B cell (primary cell): ENCODE measurements at regions not wholly inside any gene's neighbourhood (a gene's known extent, or its start where the extent isn't known, plus 50 kb on each side); places are given as distances from the start of the nearest gene placed in this dataset.

Experiments
- ATAC-seq: fragments of 200-7000 bp; cut with Tn5 transposase; one replicate; pipeline ENCODE4 v1.10.0; 2021; ENCODE audit warnings: low read depth, mild to moderate bottlenecking, moderate number of reproducible peaks, moderate library complexity
- CTCF ChIA-PET: fragments of 350-600 bp; sonication (Branson Sonifier 250); formaldehyde crosslinking; loops from one replicate; lab custom pipeline; 2021; ENCODE audit warnings: antibody characterized with exemption, inconsistent platforms; lab: Charles Lee
- POLR2A ChIA-PET: fragments of 350-600 bp; sonication (Branson Sonifier 250); formaldehyde crosslinking; loops from one replicate; lab custom pipeline; 2021; ENCODE audit warnings: antibody characterized with exemption; lab: Charles Lee
- DNase-seq: peaks from one replicate; pipeline ENCODE4 v3.0.0; 2013
- H2AFZ ChIP-seq: 2 replicates; pipeline ENCODE4 v1.6.1; 2012; ENCODE audit warnings: mild to moderate bottlenecking, low read depth, low read length; ENCODE audit not compliant: insufficient read depth, poor library complexity, severe bottlenecking
- H3K27ac ChIP-seq, 2 donors: 1 replicate in 1 of 2; 2 replicates in 1 of 2; pipeline ENCODE4 v1.5.1; 2012 to 2013; ENCODE audit warnings: low read length in 2 of 2, mild to moderate bottlenecking in 2 of 2, moderate library complexity in 1 of 2
- H3K27me3 ChIP-seq, 4 experiments: fragments of 200-600 bp in 1 of 4; sonication (generic) in 1 of 4; replicated peaks in 1 of 4; 1 replicate in 2 of 4; 2 replicates in 2 of 4; pipeline versions ENCODE4 v1.6.1 to v1.7.0; 2013 to 2016; ENCODE audit warnings: low read length in 3 of 4, mild to moderate bottlenecking in 2 of 4, mixed read lengths in 1 of 4, moderate library complexity in 1 of 4; ENCODE audit not compliant: insufficient read depth in 4 of 4, control insufficient read depth in 3 of 4; ENCODE audit errors: control extremely low read depth in 1 of 4
- H3K36me3 ChIP-seq, 2 experiments: replicated peaks in 1 of 2; 1 replicate in 1 of 2; 2 replicates in 1 of 2; pipeline versions ENCODE4 v1.6.1 to v1.7.1; 2013; ENCODE audit warnings: low read length in 1 of 2; ENCODE audit not compliant: insufficient read depth in 2 of 2, control insufficient read depth in 1 of 2; ENCODE audit errors: control extremely low read depth in 1 of 2, extremely low read depth in 1 of 2
- H3K4me1 ChIP-seq, 2 donors: fragments of 200-600 bp in 1 of 2; sonication (generic) in 1 of 2; 1 replicate in 1 of 2; 2 replicates in 1 of 2; pipeline versions ENCODE4 v1.5.1 to v1.6.1; 2013 to 2017; ENCODE audit warnings: low read length in 2 of 2; ENCODE audit not compliant: control insufficient read depth in 2 of 2, insufficient read depth in 2 of 2
- H3K4me2 ChIP-seq: replicated peaks from 2 replicates; pipeline ENCODE3; 2012; ENCODE audit warnings: mild to moderate bottlenecking, low read depth, low read length; ENCODE audit not compliant: poor library complexity, severe bottlenecking
- H3K4me3 ChIP-seq, 5 experiments: fragments of 200-600 bp in 1 of 5; sonication (generic) in 1 of 5; 1 replicate in 3 of 5; 2 replicates in 2 of 5; pipeline versions ENCODE4 v1.5.1 to v1.7.0; 2011 to 2016; ENCODE audit warnings: low read length in 4 of 5, mild to moderate bottlenecking in 4 of 5, low read depth in 2 of 5, control low read depth in 1 of 5, moderate library complexity in 1 of 5; ENCODE audit not compliant: insufficient read depth in 1 of 5; ENCODE audit errors: control extremely low read depth in 1 of 5, extremely low read depth in 1 of 5
- H3K79me2 ChIP-seq: fragments of 200-600 bp; sonication (generic); one replicate; pipeline ENCODE4 v1.6.0; 2016; ENCODE audit warnings: low read length; ENCODE audit not compliant: control insufficient read depth, insufficient read depth
- H3K9ac ChIP-seq: fragments of 200-600 bp; sonication (generic); 2 replicates; pipeline ENCODE4 v1.6.1; 2017; ENCODE audit warnings: mild to moderate bottlenecking, low read length, moderate library complexity
- H3K9me3 ChIP-seq, 3 donors: one replicate each; pipeline versions ENCODE4 v1.6.1 to v1.7.1; 2013; ENCODE audit warnings: low read length in 2 of 3; ENCODE audit not compliant: control insufficient read depth in 2 of 3, insufficient read depth in 1 of 3; ENCODE audit errors: control extremely low read depth in 1 of 3
- H4K20me1 ChIP-seq: 2 replicates; pipeline ENCODE4 v1.6.0; 2012; ENCODE audit warnings: mild to moderate bottlenecking, low read length; ENCODE audit not compliant: insufficient read depth, control insufficient read depth, poor library complexity, severe bottlenecking
- H3K27ac Mint-ChIP-seq: one replicate; pipeline ENCODE4 v1.8.0; 2021; ENCODE audit warnings: mixed read lengths
- H3K27me3 Mint-ChIP-seq: one replicate; pipeline ENCODE4 v1.8.0; 2021; ENCODE audit warnings: mixed read lengths
- H3K4me1 Mint-ChIP-seq: one replicate; pipeline ENCODE4 v1.8.0; 2021; ENCODE audit warnings: mixed read lengths
- H3K4me3 Mint-ChIP-seq: one replicate; pipeline ENCODE4 v1.8.0; 2021; ENCODE audit warnings: mixed read lengths
- H3K9me3 Mint-ChIP-seq: one replicate; pipeline ENCODE4 v1.8.0; 2022; ENCODE audit warnings: mixed read lengths; ENCODE audit not compliant: insufficient read depth
- EZH2 ChIP-seq: IDR thresholded peaks from 2 replicates; pipeline ENCODE4 v1.6.1; 2012; ENCODE audit warnings: borderline replicate concordance, low read depth, mild to moderate bottlenecking, moderate library complexity, low read length; ENCODE audit not compliant: insufficient read depth, poor library complexity, severe bottlenecking
- whole genome bisulfite sequencing: methylation state at CpG from one replicate; pipeline ENCODE4 v1.1.5; 2013; ENCODE audit warnings: missing lambda C conversion rate; ENCODE audit not compliant: insufficient coverage; 5-methylcytosine and 5-hydroxymethylcytosine counted together
- intact Hi-C: fragments of 100-400 bp; cut with micrococcal nuclease; formaldehyde crosslinking; loops from one replicate; pipeline ENCODE4 v1.10.0; 2022
- TF ChIP-seq, protein P1 (sequence below): fragments of 200-600 bp; IDR thresholded peaks from one replicate; pipeline ENCODE4 v1.8.0; 2022; ENCODE audit warnings: antibody characterized with exemption, mild to moderate bottlenecking

DNA sequence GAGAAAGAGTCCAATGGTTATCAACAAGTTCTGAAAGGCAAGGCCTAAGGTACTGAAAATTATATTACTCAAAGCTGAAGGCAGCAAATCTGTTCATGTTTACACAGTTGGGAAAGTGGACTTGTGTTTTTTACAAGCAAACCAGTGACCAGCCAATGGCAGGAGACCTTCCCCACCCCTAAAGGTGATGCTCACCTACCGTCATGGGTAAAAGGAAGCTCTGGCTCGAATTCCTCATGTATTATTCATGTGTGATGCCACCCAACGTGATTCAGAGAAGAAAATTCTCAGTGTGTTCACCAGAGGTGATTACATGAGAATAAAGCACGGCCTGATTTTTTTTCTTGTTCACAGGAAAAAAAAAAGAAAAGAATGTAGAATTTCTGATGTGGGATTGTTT, 1161.2 kb upstream of the SEL1L start:
- H3K9ac ChIP-seq = no peak overlapping the region
- H3K9me3 ChIP-seq = peaks cover 0 to 7% (median 0%) of the 10 kb centered on the region in 3 donors
- TF ChIP-seq, protein P1, sequence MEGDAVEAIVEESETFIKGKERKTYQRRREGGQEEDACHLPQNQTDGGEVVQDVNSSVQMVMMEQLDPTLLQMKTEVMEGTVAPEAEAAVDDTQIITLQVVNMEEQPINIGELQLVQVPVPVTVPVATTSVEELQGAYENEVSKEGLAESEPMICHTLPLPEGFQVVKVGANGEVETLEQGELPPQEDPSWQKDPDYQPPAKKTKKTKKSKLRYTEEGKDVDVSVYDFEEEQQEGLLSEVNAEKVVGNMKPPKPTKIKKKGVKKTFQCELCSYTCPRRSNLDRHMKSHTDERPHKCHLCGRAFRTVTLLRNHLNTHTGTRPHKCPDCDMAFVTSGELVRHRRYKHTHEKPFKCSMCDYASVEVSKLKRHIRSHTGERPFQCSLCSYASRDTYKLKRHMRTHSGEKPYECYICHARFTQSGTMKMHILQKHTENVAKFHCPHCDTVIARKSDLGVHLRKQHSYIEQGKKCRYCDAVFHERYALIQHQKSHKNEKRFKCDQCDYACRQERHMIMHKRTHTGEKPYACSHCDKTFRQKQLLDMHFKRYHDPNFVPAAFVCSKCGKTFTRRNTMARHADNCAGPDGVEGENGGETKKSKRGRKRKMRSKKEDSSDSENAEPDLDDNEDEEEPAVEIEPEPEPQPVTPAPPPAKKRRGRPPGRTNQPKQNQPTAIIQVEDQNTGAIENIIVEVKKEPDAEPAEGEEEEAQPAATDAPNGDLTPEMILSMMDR = no peak
- no peak for TF ChIP-seq EZH2
- H2AFZ ChIP-seq = no peak overlapping the region
- H3K27me3 Mint-ChIP-seq = no peaks in the 10 kb centered on the region
- H3K4me3 Mint-ChIP-seq = no peak overlapping the region
- H3K4me1 ChIP-seq = no peaks in the 10 kb centered on the region
- no peak for DNase-seq
- H3K4me1 Mint-ChIP-seq = no peaks in the 10 kb centered on the region
- H3K79me2 ChIP-seq = no peaks in the 10 kb centered on the region
- no peak overlapping the region for H3K27ac Mint-ChIP-seq
- POLR2A ChIA-PET = no interaction called here
- intact Hi-C loops = no loop called here
- H3K27ac ChIP-seq = no peak overlapping the region
- ATAC-seq = no peak
- no peaks in the 10 kb centered on the region for H3K36me3 ChIP-seq
- WGBS = no CpG with 5 or more reads among the region's 4 CpGs
- CTCF ChIA-PET = no interaction called here
- H3K27me3 ChIP-seq = no peaks in the 10 kb centered on the region
- no peak overlapping the region for H3K4me3 ChIP-seq
- peaks cover 7% of the 10 kb centered on the region for H3K9me3 Mint-ChIP-seq
- H3K4me2 ChIP-seq = no peak overlapping the region
- no peaks in the 10 kb centered on the region for H4K20me1 ChIP-seq

DNA sequence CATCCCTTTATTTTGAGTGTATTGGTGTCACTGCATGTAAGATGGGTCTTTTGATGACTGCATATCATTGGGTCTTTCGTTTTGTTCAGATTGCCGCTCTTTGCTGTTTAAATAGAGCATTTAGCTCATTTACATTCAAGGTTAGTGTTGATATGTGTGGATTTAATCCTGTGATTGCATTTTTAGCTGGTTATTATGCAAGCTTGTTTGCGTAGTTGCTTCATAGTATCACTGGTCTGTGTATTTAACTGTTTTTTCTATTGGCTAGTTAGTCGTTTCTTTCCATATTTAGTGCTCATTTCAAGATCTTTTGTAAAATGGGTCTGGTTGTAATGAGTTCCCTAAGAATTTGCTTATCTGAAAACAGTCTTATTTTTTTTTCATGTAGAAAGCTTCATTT, 1170.6 kb upstream of the SEL1L start:
- DNase-seq = no peak
- H3K36me3 ChIP-seq = no peaks in the 10 kb centered on the region

More for the DNA sequence above, 1170.6 kb upstream of the SEL1L start:
- H3K4me2 ChIP-seq = no peak overlapping the region
- CTCF ChIA-PET = no interaction called here
- intact Hi-C loops = no loop called here
- whole genome bisulfite sequencing = no CpG with 5 or more reads among the region's 4 CpGs
- H4K20me1 ChIP-seq = no peaks in the 10 kb centered on the region
- TF ChIP-seq, protein P1 = no peak
- TF ChIP-seq EZH2 = no peak
- Mint-ChIP-seq H3K4me3 (no peak overlapping the region), H3K4me1 (no peaks in the 10 kb centered on the region), H3K9me3 (peaks cover 3% of the 10 kb centered on the region), H3K27ac (no peak overlapping the region), H3K27me3 (no peaks in the 10 kb centered on the region)
- no peak overlapping the region for H3K4me3 ChIP-seq
- H2AFZ ChIP-seq = no peak overlapping the region
- H3K27ac ChIP-seq = no peak overlapping the region
- no peak for ATAC-seq
- no peaks in the 10 kb centered on the region for H3K9me3 ChIP-seq
- POLR2A ChIA-PET = no interaction called here
- H3K9ac ChIP-seq = no peak overlapping the region
- no peaks in the 10 kb centered on the region for H3K4me1 ChIP-seq
- H3K79me2 ChIP-seq = no peaks in the 10 kb centered on the region
- H3K27me3 ChIP-seq = no peaks in the 10 kb centered on the region
